Suprapubic skin (tissue), 3 donors: ENCODE measurements at regions not wholly inside any gene's neighbourhood (a gene's known extent, or its start where the extent isn't known, plus 50 kb on each side); places are given as distances from the start of the nearest gene placed in this dataset.

Source experiments
- EP300 ChIP-seq: sonication (generic); formaldehyde crosslinking; IDR thresholded peaks from one replicate; pipeline ENCODE4 v1.6.1; 2017; ENCODE audit warnings: antibody characterized with exemption
- TF ChIP-seq, protein P1 (sequence below), 2 donors: fragments of 200-600 bp in 1 of 2; fragments of 450-650 bp in 1 of 2; sonication (generic) in 1 of 2; IDR thresholded peaks; one replicate each; pipeline ENCODE4 v1.5.1; 2016 to 2019; ENCODE audit warnings: antibody characterized with exemption in 2 of 2, mild to moderate bottlenecking in 1 of 2, moderate library complexity in 1 of 2

DNA sequence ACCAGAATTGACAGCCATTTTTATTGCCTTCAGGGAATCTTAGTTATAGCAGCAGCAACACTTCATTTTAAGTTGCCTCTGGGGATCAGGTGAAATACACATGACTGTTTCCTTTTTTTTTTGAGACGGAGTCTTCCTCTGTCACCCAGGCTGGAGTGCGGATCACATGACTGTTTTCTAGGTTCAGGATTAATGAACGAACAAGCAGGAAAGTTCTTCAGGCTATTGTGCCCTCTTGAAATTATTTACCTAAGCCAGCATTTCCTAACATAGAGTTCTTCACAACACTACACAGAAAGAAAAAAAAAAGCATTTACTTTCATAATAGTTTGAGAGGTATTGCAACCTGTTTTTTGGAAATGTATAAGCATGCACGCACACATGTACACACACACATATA is 2032.8 kb downstream of the PCDH7 start:
- TF ChIP-seq, protein P1, sequence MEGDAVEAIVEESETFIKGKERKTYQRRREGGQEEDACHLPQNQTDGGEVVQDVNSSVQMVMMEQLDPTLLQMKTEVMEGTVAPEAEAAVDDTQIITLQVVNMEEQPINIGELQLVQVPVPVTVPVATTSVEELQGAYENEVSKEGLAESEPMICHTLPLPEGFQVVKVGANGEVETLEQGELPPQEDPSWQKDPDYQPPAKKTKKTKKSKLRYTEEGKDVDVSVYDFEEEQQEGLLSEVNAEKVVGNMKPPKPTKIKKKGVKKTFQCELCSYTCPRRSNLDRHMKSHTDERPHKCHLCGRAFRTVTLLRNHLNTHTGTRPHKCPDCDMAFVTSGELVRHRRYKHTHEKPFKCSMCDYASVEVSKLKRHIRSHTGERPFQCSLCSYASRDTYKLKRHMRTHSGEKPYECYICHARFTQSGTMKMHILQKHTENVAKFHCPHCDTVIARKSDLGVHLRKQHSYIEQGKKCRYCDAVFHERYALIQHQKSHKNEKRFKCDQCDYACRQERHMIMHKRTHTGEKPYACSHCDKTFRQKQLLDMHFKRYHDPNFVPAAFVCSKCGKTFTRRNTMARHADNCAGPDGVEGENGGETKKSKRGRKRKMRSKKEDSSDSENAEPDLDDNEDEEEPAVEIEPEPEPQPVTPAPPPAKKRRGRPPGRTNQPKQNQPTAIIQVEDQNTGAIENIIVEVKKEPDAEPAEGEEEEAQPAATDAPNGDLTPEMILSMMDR (IDR thresholded peaks at IDR 0.05), result no peak
- no peak for TF ChIP-seq EP300
